ENCODE measurements at regions not wholly inside any gene's neighbourhood (a gene's known extent, or its start where the extent isn't known, plus 50 kb on each side); places are given as distances from the start of the nearest gene placed in this dataset.

- TF ChIP-seq POLR2AphosphoS5 (IDR thresholded peaks at IDR 0.05) (no peak), CTCF (IDR thresholded peaks at IDR 0.05) (no peak)
Observed at GRCh38 chr7:46723003-46723402, 801.9 kb upstream of the IGFBP3 start.
